ENCODE measurements at regions not wholly inside any gene's neighbourhood (a gene's known extent, or its start where the extent isn't known, plus 50 kb on each side); places are given as distances from the start of the nearest gene placed in this dataset.

DNA sequence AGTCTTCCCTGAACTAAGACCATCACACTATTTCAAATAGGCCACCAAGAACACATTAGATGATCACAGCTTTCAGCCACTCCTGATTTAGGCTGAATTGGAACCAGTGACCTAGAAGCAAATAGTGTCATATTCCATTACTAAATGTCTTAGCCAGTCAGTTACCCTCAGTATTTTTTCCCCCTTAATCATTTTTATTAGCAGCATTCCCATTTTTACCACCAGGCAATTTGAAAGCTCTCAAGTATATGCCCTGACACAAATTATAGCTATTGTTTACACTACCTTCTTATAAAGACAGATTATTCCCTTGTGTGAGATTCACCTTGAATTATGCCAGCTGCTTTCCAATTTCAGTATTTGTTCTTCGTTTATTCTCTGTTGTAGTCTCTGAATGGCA is 1146.9 kb downstream of the PDHA2 start:
- Histone ChIP-seq H3K27me3 (replicated peaks in 1 of 2; ENCODE audit: control insufficient read depth in 2 of 2, insufficient read depth in 2 of 2, low read length in 1 of 2) (no peaks in the 10 kb centered on the region), H3K9ac (ENCODE audit: control insufficient read depth, insufficient read depth, low read length) (no peak overlapping the region), H4K20me1 (ENCODE audit: control insufficient read depth, insufficient read depth) (no peaks in the 10 kb centered on the region), H3K36me3 (ENCODE audit: control insufficient read depth in 2 of 2, insufficient read depth in 2 of 2, low read length in 1 of 2) (no peaks in the 10 kb centered on the region), H3K4me3 (no peak overlapping the region), H3K79me2 (ENCODE audit: control insufficient read depth, insufficient read depth, low read length) (no peaks in the 10 kb centered on the region), H3K4me1 (ENCODE audit: control insufficient read depth, insufficient read depth, low read length) (no peaks in the 10 kb centered on the region), H3K9me3 (replicated peaks; ENCODE audit: control insufficient read depth, insufficient read depth, low read length) (no peaks in the 10 kb centered on the region), H3K4me2 (ENCODE audit: control insufficient read depth, insufficient read depth) (no peak overlapping the region), H3K27ac (ENCODE audit: control insufficient read depth, insufficient read depth) (no peak overlapping the region), H2AFZ (ENCODE audit: control insufficient read depth, low read depth, low read length) (no peak overlapping the region)
- FAIRE-seq (no peak), ATAC-seq (no peak), DNase-seq (ENCODE audit: low read depth, low spot score) (no peak)
- ChIA-PET CTCF (no interaction called here), SMC1A (ENCODE audit: uncharacterized antibody, unreplicated experiment) (interaction anchor here (0.7 kb wide), 1 partner anchor 42 kb away, joined by 3 read pairs; no protein-coding TSS in a partner anchor), RAD21 (ENCODE audit: unreplicated experiment) (no interaction called here), POLR2A (no interaction called here)
- BruUV-seq (replicated peaks), result no TSS peak
- in situ Hi-C loops (cut with MboI) (no loop called here), intact Hi-C loops (cut with micrococcal nuclease; ENCODE audit: unreplicated experiment) (no loop called here)
- 0% methylated on average over 1 of the region's 1 CpG for WGBS (ENCODE audit: insufficient coverage, insufficient replicate concordance, low lambda C conversion rate, missing lambda C conversion rate)
- TF ChIP-seq RCOR1 (conservative IDR thresholded peaks at IDR 0.05; ENCODE audit: low read depth, low read length), result no peak
- no peak for TF ChIP-seq MAX (IDR thresholded peaks at IDR 0.05; ENCODE audit: low read depth, low read length)
- no peak for TF ChIP-seq SMC3 (IDR thresholded peaks at IDR 0.05; ENCODE audit: borderline replicate concordance, low read length)
- no peak for TF ChIP-seq ZBED1 (IDR thresholded peaks at IDR 0.05; ENCODE audit: borderline replicate concordance)
- TF ChIP-seq FOXK2 (IDR thresholded peaks at IDR 0.05), result no peak
- TF ChIP-seq, protein P1, sequence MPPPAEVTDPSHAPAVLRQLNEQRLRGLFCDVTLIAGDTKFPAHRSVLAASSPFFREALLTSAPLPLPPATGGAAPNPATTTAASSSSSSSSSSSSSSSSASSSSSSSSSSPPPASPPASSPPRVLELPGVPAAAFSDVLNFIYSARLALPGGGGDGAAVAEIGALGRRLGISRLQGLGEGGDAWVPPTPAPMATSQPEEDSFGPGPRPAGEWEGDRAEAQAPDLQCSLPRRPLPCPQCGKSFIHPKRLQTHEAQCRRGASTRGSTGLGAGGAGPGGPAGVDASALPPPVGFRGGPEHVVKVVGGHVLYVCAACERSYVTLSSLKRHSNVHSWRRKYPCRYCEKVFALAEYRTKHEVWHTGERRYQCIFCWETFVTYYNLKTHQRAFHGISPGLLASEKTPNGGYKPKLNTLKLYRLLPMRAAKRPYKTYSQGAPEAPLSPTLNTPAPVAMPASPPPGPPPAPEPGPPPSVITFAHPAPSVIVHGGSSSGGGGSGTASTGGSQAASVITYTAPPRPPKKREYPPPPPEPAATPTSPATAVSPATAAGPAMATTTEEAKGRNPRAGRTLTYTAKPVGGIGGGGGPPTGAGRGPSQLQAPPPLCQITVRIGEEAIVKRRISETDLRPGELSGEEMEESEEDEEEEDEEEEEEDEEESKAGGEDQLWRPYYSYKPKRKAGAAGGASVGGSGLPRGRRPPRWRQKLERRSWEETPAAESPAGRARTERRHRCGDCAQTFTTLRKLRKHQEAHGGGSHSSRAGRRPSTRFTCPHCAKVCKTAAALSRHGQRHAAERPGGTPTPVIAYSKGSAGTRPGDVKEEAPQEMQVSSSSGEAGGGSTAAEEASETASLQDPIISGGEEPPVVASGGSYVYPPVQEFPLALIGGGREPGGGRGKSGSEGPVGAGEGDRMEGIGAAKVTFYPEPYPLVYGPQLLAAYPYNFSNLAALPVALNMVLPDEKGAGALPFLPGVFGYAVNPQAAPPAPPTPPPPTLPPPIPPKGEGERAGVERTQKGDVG (CRISPR knock-in tag; IDR thresholded peaks at IDR 0.05), result no peak
- TF ChIP-seq, protein P2, sequence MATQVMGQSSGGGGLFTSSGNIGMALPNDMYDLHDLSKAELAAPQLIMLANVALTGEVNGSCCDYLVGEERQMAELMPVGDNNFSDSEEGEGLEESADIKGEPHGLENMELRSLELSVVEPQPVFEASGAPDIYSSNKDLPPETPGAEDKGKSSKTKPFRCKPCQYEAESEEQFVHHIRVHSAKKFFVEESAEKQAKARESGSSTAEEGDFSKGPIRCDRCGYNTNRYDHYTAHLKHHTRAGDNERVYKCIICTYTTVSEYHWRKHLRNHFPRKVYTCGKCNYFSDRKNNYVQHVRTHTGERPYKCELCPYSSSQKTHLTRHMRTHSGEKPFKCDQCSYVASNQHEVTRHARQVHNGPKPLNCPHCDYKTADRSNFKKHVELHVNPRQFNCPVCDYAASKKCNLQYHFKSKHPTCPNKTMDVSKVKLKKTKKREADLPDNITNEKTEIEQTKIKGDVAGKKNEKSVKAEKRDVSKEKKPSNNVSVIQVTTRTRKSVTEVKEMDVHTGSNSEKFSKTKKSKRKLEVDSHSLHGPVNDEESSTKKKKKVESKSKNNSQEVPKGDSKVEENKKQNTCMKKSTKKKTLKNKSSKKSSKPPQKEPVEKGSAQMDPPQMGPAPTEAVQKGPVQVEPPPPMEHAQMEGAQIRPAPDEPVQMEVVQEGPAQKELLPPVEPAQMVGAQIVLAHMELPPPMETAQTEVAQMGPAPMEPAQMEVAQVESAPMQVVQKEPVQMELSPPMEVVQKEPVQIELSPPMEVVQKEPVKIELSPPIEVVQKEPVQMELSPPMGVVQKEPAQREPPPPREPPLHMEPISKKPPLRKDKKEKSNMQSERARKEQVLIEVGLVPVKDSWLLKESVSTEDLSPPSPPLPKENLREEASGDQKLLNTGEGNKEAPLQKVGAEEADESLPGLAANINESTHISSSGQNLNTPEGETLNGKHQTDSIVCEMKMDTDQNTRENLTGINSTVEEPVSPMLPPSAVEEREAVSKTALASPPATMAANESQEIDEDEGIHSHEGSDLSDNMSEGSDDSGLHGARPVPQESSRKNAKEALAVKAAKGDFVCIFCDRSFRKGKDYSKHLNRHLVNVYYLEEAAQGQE (IDR thresholded peaks at IDR 0.05; ENCODE audit: low read depth, low read length), result no peak
- TF ChIP-seq SIX5 (IDR thresholded peaks at IDR 0.05; ENCODE audit: low read depth, low read length, severe bottlenecking), result no peak
- no peak for TF ChIP-seq HDGF (IDR thresholded peaks at IDR 0.05)
- TF ChIP-seq, protein P3, sequence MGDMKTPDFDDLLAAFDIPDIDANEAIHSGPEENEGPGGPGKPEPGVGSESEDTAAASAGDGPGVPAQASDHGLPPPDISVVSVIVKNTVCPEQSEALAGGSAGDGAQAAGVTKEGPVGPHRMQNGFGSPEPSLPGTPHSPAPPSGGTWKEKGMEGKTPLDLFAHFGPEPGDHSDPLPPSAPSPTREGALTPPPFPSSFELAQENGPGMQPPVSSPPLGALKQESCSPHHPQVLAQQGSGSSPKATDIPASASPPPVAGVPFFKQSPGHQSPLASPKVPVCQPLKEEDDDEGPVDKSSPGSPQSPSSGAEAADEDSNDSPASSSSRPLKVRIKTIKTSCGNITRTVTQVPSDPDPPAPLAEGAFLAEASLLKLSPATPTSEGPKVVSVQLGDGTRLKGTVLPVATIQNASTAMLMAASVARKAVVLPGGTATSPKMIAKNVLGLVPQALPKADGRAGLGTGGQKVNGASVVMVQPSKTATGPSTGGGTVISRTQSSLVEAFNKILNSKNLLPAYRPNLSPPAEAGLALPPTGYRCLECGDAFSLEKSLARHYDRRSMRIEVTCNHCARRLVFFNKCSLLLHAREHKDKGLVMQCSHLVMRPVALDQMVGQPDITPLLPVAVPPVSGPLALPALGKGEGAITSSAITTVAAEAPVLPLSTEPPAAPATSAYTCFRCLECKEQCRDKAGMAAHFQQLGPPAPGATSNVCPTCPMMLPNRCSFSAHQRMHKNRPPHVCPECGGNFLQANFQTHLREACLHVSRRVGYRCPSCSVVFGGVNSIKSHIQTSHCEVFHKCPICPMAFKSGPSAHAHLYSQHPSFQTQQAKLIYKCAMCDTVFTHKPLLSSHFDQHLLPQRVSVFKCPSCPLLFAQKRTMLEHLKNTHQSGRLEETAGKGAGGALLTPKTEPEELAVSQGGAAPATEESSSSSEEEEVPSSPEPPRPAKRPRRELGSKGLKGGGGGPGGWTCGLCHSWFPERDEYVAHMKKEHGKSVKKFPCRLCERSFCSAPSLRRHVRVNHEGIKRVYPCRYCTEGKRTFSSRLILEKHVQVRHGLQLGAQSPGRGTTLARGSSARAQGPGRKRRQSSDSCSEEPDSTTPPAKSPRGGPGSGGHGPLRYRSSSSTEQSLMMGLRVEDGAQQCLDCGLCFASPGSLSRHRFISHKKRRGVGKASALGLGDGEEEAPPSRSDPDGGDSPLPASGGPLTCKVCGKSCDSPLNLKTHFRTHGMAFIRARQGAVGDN (IDR thresholded peaks at IDR 0.05), result no peak
- TF ChIP-seq FOS (IDR thresholded peaks at IDR 0.05; ENCODE audit: borderline replicate concordance, extremely low read depth, insufficient read length), result no peak
- TF ChIP-seq PML (IDR thresholded peaks at IDR 0.05; ENCODE audit: low read length), result no peak

Data from GM12878 (cell line).